ENCODE measurements at regions not wholly inside any gene's neighbourhood (a gene's known extent, or its start where the extent isn't known, plus 50 kb on each side); places are given as distances from the start of the nearest gene placed in this dataset.

DNA sequence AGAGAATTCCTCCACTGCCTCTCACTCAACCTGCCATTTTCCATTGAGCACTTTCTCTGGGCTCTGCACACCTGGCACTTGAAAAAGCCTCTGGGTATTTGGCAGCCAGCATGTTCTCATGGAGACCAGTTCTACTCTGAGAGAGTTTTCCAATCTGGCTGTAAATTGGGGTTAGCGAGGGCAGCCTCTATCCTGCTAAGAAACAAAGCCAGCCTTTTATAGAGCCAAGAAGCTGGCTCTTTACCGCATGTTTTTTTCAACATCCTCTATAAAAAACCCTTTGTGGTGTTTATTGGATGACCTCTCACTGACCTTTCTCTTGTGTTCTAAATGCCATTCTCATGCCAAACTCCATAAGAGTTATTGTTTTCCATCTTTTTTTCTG is 52.6 kb upstream of the RCBTB2 start:
- no peaks in the 10 kb centered on the region for H3K36me3 ChIP-seq (ENCODE audit: control insufficient read depth, insufficient read depth, low read length)
- no peak overlapping the region for H3K23ac ChIP-seq (ENCODE audit: low read depth, low read length)
- no peak overlapping the region for H2AK9ac ChIP-seq (replicated peaks; ENCODE audit: low read depth, low read length, poor library complexity)
- no peak overlapping the region for H2AFZ ChIP-seq (replicated peaks; ENCODE audit: low read length, poor library complexity)
- no peaks in the 10 kb centered on the region for H3K79me1 ChIP-seq (ENCODE audit: low read depth in 1 of 2, low read length in 2 of 2)
- H3K4ac ChIP-seq (ENCODE audit: low read depth, low read length): no peak overlapping the region
- in situ Hi-C loops (cut with MboI; ENCODE audit: low sequenced_read_pairs): no loop called here
- ATAC-seq (ENCODE audit: low read depth): no peak
- no peak overlapping the region for H2BK15ac ChIP-seq (ENCODE audit: low read depth, low read length)
- H3K9me3 ChIP-seq (ENCODE audit: control insufficient read depth, insufficient read depth, low read length): peaks cover 3% of the 10 kb centered on the region; the same call in 1 of the 2 replicates
- H3K56ac ChIP-seq (ENCODE audit: extremely low read depth, insufficient read depth, low read length): no peak overlapping the region
- DNase-seq: no peak
- H3K27me3 ChIP-seq (ENCODE audit: control insufficient read depth, insufficient read depth, low read length): peaks cover 18% of the 10 kb centered on the region
- H4K5ac ChIP-seq (ENCODE audit: low read depth, low read length): no peak overlapping the region
- no peak overlapping the region for H3K14ac ChIP-seq (replicated peaks; ENCODE audit: low read depth, low read length)
- no peak overlapping the region for H4K91ac ChIP-seq (ENCODE audit: insufficient read depth, low read depth, low read length)
- H2AK5ac ChIP-seq (ENCODE audit: low read depth, low read length): no peak overlapping the region
- no peak overlapping the region for H2BK5ac ChIP-seq (ENCODE audit: low read depth, low read length, poor library complexity, severe bottlenecking)
- H3K18ac ChIP-seq (ENCODE audit: low read depth, low read length): no peak overlapping the region
- no peak overlapping the region for H2BK120ac ChIP-seq (ENCODE audit: low read depth, low read length)
- dilution Hi-C loops (cut with HindIII; ENCODE audit: low sequenced_read_pairs, unreplicated experiment): no loop called here
- no peak overlapping the region for H3K4me2 ChIP-seq (ENCODE audit: low read depth, low read length)
- no peak overlapping the region for H3K9ac ChIP-seq (ENCODE audit: low read depth, low read length)
- ChIA-PET CTCF (no interaction called here), POLR2A (ENCODE audit: unreplicated experiment) (no interaction called here)
- H4K20me1 ChIP-seq (ENCODE audit: insufficient read depth, low read length): no peaks in the 10 kb centered on the region
- H3K4me1 ChIP-seq (ENCODE audit: control insufficient read depth, insufficient read depth, low read length): no peaks in the 10 kb centered on the region
- no TSS peak for BruUV-seq (replicated peaks)
- TF ChIP-seq, protein P1, sequence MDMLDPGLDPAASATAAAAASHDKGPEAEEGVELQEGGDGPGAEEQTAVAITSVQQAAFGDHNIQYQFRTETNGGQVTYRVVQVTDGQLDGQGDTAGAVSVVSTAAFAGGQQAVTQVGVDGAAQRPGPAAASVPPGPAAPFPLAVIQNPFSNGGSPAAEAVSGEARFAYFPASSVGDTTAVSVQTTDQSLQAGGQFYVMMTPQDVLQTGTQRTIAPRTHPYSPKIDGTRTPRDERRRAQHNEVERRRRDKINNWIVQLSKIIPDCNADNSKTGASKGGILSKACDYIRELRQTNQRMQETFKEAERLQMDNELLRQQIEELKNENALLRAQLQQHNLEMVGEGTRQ (IDR thresholded peaks at IDR 0.05; ENCODE audit: low read depth, low read length): no peak
- TF ChIP-seq, protein P2, sequence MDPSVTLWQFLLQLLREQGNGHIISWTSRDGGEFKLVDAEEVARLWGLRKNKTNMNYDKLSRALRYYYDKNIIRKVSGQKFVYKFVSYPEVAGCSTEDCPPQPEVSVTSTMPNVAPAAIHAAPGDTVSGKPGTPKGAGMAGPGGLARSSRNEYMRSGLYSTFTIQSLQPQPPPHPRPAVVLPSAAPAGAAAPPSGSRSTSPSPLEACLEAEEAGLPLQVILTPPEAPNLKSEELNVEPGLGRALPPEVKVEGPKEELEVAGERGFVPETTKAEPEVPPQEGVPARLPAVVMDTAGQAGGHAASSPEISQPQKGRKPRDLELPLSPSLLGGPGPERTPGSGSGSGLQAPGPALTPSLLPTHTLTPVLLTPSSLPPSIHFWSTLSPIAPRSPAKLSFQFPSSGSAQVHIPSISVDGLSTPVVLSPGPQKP (IDR thresholded peaks at IDR 0.05; ENCODE audit: borderline replicate concordance, low read depth, low read length): no peak
- TF ChIP-seq CEBPB (IDR thresholded peaks at IDR 0.05; ENCODE audit: low read depth, low read length): no peak
- no peak for TF ChIP-seq BHLHE40 (IDR thresholded peaks at IDR 0.05; ENCODE audit: low read depth, low read length)
- no peak for TF ChIP-seq RCOR1 (IDR thresholded peaks at IDR 0.05; ENCODE audit: insufficient replicate concordance, low read length)
- no peak for TF ChIP-seq MAZ (IDR thresholded peaks at IDR 0.05; ENCODE audit: borderline replicate concordance, low read depth, low read length)
- no peak for TF ChIP-seq POLR2A (IDR thresholded peaks at IDR 0.05; ENCODE audit: low read depth, low read length)
- no peak for TF ChIP-seq RFX5 (IDR thresholded peaks at IDR 0.05; ENCODE audit: low read depth, low read length)
- TF ChIP-seq CHD1 (IDR thresholded peaks at IDR 0.05; ENCODE audit: low read depth, low read length): no peak
- TF ChIP-seq MAFK (IDR thresholded peaks at IDR 0.05; ENCODE audit: low read depth, low read length): no peak
- TF ChIP-seq MXI1 (IDR thresholded peaks at IDR 0.05; ENCODE audit: borderline replicate concordance, low read depth, low read length): no peak
- WGBS, 2 experiments (ENCODE audit: extremely low coverage in 2 of 2, insufficient read length in 1 of 2): no CpG with 5 or more reads among the region's 2 CpGs
- intact Hi-C loops (cut with micrococcal nuclease): no loop called here
- no peaks in the 10 kb centered on the region for H3K9me1 ChIP-seq (ENCODE audit: insufficient read depth, low read length)
- no peak overlapping the region for H2BK20ac ChIP-seq (ENCODE audit: low read depth, low read length)
- H4K8ac ChIP-seq (ENCODE audit: low read depth in 2 of 2, low read length in 2 of 2): no peak overlapping the region
- H3K27ac ChIP-seq (ENCODE audit: insufficient read depth, low read length): no peak overlapping the region
- no peak overlapping the region for H3K4me3 ChIP-seq (ENCODE audit: insufficient read depth, low read depth, low read length)
